Activated naive CD4-positive, alpha-beta T cell treated with anti-CD3 and anti-CD28 coated beads for 36 hours (primary cell): ENCODE measurements at regions not wholly inside any gene's neighbourhood (a gene's known extent, or its start where the extent isn't known, plus 50 kb on each side); places are given as distances from the start of the nearest gene placed in this dataset.

Experiments
- CTCF ChIA-PET: fragments of 350-600 bp; sonication (Branson Sonifier 250); formaldehyde crosslinking; loops from one replicate; lab custom pipeline; 2021; ENCODE audit warnings: antibody characterized with exemption; lab: Charles Lee
- DNase-seq: peaks from one replicate; pipeline ENCODE4 v3.0.0-alpha.2; 2020
- H3K27ac Mint-ChIP-seq: one replicate; pipeline ENCODE4 v1.8.0; 2021; ENCODE audit warnings: mild to moderate bottlenecking, mixed read lengths
- H3K27me3 Mint-ChIP-seq: one replicate; pipeline ENCODE4 v1.8.0; 2021; ENCODE audit warnings: low read depth, mixed read lengths
- H3K36me3 Mint-ChIP-seq: one replicate; pipeline ENCODE4 v1.8.0; 2021; ENCODE audit warnings: low read depth, mixed read lengths
- H3K4me1 Mint-ChIP-seq: one replicate; pipeline ENCODE4 v1.8.0; 2021; ENCODE audit warnings: low read depth, mixed read lengths
- H3K4me3 Mint-ChIP-seq: one replicate; pipeline ENCODE4 v1.8.0; 2021; ENCODE audit warnings: mild to moderate bottlenecking, moderate library complexity, mixed read lengths
- H3K9me3 Mint-ChIP-seq: one replicate; pipeline ENCODE4 v1.8.0; 2021; ENCODE audit warnings: mixed read lengths
- intact Hi-C: fragments of 100-400 bp; cut with micrococcal nuclease; formaldehyde crosslinking; loops from one replicate; pipeline ENCODE4 v1.15.1; 2023

DNA sequence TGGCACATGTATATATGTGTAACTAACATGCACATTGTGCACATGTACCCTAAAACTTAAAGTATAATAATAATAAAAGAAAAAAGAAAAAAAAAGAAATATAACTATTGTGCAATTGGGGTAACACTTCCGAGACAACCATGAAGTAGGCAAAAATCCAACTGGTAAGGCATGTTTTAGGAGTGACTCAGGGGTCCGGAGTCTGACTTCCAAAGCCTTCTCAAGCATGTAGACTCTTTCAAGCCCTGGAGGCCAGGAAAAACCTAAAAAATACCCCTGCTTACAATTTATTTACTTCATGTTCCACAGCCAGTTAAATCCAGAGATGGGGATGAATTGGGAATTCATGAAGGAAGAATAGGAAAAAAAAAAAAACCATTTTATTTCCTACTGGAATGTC lies 161.3 kb upstream of the PHACTR1 start:
- Mint-ChIP-seq H3K27me3 (peaks cover 10% of the 10 kb centered on the region), H3K4me3 (no peak overlapping the region), H3K9me3 (peaks cover 2% of the 10 kb centered on the region), H3K4me1 (no peaks in the 10 kb centered on the region), H3K36me3 (no peaks in the 10 kb centered on the region), H3K27ac (no peak overlapping the region)
- CTCF ChIA-PET: no interaction called here
- no peak for DNase-seq
- intact Hi-C loops: no loop called here

DNA sequence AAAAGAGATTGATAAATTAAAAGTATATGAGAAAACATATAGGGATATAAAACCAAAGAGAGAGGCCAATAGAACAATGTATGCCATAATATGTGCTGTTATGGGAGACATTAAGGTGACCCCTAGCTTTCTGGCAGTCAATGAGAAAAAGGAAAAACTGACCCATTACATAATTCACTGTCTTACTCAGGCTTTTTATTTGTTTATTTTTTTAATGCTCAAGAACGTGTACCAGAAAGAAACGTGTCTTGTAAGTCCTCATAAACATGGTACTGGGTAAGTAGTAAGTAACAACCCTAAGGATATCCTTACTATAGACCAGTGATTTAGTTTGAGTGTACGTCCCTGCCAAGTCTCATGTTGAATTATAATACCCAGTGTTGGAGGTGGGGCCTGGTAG lies 160.8 kb upstream of the PHACTR1 start:
- intact Hi-C loops: no loop called here
- CTCF ChIA-PET: no interaction called here
- H3K27ac Mint-ChIP-seq: no peak overlapping the region
- no peak overlapping the region for H3K4me3 Mint-ChIP-seq
- no peak for DNase-seq
- H3K9me3 Mint-ChIP-seq: peaks cover 2% of the 10 kb centered on the region
- H3K4me1 Mint-ChIP-seq: no peaks in the 10 kb centered on the region
- peaks cover 13% of the 10 kb centered on the region for H3K27me3 Mint-ChIP-seq
- H3K36me3 Mint-ChIP-seq: no peaks in the 10 kb centered on the region

DNA sequence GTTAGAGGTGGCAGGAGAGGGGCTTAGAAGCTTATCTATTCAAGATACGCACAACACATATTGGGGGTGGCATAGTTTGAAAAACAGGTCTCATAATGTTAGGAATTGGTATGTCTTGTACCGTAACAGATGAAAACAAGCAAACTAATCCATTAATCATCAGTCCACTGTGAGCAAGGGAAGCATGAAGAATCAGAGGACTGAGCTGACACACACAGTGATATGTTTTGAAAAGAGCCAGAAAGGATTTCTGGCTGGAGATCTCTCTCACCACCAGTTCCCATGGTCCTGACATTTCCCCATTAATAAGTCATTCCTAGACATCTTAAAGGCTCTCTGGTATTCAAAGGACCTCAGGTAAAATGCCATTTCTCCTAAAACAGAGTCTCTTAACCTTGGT lies 158.8 kb upstream of the PHACTR1 start:
- Mint-ChIP-seq H3K9me3 (peaks cover 6% of the 10 kb centered on the region), H3K36me3 (no peaks in the 10 kb centered on the region), H3K4me3 (no peak overlapping the region), H3K27me3 (peaks cover 11% of the 10 kb centered on the region), H3K4me1 (no peaks in the 10 kb centered on the region), H3K27ac (no peak overlapping the region)
- DNase-seq: no peak
- CTCF ChIA-PET: no interaction called here
- intact Hi-C loops: no loop called here

DNA sequence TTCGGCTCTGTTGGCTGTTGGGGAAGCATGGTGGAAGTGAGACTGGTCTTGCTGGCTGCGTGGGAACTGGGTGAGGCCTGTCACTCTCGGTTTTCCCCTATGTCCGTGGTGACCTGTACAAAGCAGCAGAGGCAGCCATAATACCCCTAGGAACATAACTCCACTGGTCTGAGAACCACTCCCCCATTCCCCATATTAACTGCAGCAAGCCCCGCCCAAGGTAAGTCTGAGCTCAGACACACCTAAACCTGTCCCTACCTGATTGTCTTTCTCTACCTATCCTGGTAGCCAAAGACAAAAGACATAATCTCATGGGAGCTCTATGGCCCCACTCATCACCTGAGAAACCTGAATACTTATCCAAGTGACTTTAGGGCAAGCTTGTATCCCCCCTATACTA lies 156.3 kb upstream of the PHACTR1 start:
- CTCF ChIA-PET: no interaction called here
- no peak overlapping the region for H3K27ac Mint-ChIP-seq
- DNase-seq: no peak
- peaks cover 11% of the 10 kb centered on the region for H3K27me3 Mint-ChIP-seq
- H3K9me3 Mint-ChIP-seq: peaks cover 7% of the 10 kb centered on the region
- no peaks in the 10 kb centered on the region for H3K4me1 Mint-ChIP-seq
- H3K36me3 Mint-ChIP-seq: no peaks in the 10 kb centered on the region
- no peak overlapping the region for H3K4me3 Mint-ChIP-seq
- intact Hi-C loops: no loop called here

DNA sequence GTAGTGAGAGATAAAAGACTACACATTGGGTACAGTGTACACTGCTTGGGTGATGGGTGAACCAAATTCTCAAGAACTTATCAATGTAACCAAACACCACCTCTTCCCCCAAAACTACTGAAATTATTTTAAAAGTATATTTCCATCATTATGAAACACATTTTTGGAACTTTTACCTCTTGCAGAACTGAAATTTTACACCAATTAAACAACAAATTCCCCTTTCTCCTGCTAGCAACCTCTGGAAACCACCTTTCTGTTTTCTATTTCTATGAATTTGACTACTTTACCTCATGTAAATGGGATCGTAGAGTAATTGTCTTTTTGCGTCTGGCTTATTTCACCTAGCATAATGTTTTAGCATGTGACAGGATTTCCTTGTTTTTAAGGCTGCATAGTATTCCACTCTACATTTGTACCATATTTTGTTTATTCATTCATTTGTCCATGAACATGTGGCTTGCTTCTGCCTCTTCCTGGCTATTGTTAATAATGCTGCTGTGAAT lies 149.9 kb upstream of the PHACTR1 start:
- Mint-ChIP-seq H3K9me3 (peaks cover 5% of the 10 kb centered on the region), H3K27me3 (no peaks in the 10 kb centered on the region), H3K4me3 (no peak overlapping the region), H3K4me1 (no peaks in the 10 kb centered on the region), H3K27ac (no peak overlapping the region), H3K36me3 (no peaks in the 10 kb centered on the region)
- intact Hi-C loops: no loop called here
- no peak for DNase-seq
- CTCF ChIA-PET: no interaction called here

DNA sequence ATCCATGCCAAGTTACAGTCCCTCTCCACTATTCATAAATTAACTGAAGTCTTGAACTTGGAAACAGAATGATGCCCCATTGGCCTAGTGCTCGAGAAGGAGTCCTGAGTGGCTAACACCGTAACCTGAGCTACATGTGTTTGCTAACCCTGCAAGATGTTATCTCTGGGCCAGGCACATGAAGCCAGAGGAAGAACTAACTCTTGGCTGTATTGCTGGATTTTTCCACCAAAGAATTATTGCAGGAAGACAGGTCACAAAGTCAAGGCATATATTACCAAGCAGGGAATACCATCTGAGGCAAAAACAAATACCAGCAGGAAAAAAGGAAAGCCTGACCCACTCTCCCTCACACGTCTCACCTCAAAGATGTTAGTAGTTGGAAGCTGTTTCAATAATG lies 148.9 kb upstream of the PHACTR1 start:
- DNase-seq: no peak
- Mint-ChIP-seq H3K9me3 (peaks cover 2% of the 10 kb centered on the region), H3K36me3 (no peaks in the 10 kb centered on the region), H3K27ac (no peak overlapping the region), H3K4me1 (no peaks in the 10 kb centered on the region), H3K4me3 (no peak overlapping the region), H3K27me3 (no peaks in the 10 kb centered on the region)
- CTCF ChIA-PET: no interaction called here
- intact Hi-C loops: no loop called here

DNA sequence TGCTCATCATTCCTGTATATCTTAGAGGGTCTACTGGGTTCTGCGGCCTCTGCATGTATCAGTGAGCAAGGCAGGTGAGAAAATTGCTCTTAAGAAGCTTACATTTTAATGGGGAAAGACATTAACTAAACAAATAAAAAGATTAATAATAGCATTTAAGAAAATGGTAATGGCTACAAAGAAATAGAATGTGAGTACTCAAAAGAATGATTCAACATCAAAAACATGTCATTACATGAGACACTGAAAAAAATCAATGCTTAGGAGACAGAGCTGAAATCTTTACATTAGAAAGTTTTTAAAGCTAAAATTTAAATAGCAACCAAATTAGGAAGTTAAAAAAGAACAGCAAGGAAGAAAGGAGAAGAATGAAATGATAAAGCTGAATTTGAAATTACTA lies 146.9 kb upstream of the PHACTR1 start:
- intact Hi-C loops: no loop called here
- Mint-ChIP-seq H3K36me3 (no peaks in the 10 kb centered on the region), H3K4me1 (no peaks in the 10 kb centered on the region), H3K4me3 (no peak overlapping the region), H3K27ac (no peak overlapping the region), H3K9me3 (no peaks in the 10 kb centered on the region), H3K27me3 (peaks cover 1% of the 10 kb centered on the region)
- DNase-seq: no peak
- CTCF ChIA-PET: interaction anchor here (0.6 kb wide), 1 partner anchor 19 kb away, joined by 3 read pairs; no protein-coding TSS in a partner anchor

DNA sequence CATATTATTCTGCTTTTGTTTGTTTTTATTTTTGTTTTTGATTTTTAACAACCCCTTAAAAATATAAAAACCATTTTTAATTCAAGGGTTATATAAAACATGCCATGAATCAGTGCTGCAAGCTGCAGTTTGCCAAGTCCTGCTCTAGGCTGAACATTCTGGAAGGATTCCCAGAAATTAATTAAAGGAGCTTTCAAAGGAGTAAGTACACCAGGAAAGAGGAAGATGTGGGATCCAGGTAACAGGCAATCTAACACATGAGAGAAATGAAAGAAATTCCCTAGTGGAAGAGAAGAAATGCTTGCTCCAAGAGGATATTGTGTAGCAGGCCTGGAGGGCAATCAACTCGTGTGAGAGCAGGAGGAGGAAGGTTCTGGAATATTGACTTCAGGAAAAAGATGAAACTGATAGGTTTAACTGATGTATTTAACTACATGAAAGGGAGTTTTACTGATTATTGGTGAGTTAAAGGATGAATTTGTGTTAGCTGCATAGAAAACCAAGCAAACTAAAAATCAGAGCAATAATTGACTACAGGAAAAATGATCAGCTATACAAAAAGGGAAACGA lies 146.0 kb upstream of the PHACTR1 start:
- H3K36me3 Mint-ChIP-seq: no peaks in the 10 kb centered on the region
- H3K27ac Mint-ChIP-seq: no peak overlapping the region
- peaks cover 3% of the 10 kb centered on the region for H3K27me3 Mint-ChIP-seq
- DNase-seq: no peak
- CTCF ChIA-PET: no interaction called here
- H3K4me3 Mint-ChIP-seq: no peak overlapping the region
- no peaks in the 10 kb centered on the region for H3K9me3 Mint-ChIP-seq
- intact Hi-C loops: no loop called here
- no peaks in the 10 kb centered on the region for H3K4me1 Mint-ChIP-seq

DNA sequence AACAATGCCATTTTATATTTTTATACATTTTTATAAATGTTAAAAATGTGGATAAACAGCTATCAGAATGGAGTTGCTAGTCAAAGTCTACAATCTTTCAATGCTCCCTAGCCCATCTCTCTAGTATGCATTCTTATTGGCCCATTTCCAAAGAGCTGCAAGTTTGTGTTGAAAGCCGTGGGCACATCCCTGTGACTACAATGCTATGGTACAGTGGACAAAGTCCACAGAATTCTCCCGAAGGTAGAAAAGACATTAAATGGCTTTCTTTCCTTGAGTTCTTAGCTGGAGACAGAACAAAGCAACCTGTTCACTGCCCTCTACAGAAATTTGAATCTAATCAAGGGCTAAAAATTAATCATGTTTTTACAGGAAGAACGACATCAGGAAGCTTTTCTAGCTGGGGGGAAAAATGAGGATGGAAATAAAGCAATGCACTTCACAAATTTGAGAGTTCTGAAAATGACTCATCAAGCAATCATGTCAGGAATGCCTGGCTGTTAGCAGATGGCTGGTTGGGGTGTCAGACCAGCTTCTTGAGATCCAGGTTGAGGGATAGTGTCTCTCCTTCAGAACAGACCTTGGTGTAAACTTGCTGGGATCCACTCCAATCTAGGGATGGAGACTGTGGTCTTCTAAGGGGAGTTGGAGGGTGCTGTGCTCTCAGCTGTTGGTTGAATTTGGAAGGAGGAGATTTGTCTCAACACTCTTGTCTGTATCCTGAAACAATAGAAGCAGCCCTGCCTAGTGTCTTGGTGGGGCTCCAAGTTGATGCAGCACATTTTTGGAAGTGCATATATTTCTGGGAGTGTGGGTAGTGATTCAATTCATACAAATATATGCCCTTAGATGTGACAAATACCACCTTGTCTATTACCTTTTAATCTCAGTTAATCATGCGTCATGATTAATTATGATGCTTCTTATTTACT lies 143.4 kb upstream of the PHACTR1 start:
- H3K36me3 Mint-ChIP-seq: no peaks in the 10 kb centered on the region
- intact Hi-C loops: no loop called here
- DNase-seq: no peak
- H3K27ac Mint-ChIP-seq: no peak overlapping the region
- H3K9me3 Mint-ChIP-seq: no peaks in the 10 kb centered on the region
- H3K27me3 Mint-ChIP-seq: peaks cover 7% of the 10 kb centered on the region
- no peaks in the 10 kb centered on the region for H3K4me1 Mint-ChIP-seq
- no peak overlapping the region for H3K4me3 Mint-ChIP-seq
- CTCF ChIA-PET: no interaction called here

DNA sequence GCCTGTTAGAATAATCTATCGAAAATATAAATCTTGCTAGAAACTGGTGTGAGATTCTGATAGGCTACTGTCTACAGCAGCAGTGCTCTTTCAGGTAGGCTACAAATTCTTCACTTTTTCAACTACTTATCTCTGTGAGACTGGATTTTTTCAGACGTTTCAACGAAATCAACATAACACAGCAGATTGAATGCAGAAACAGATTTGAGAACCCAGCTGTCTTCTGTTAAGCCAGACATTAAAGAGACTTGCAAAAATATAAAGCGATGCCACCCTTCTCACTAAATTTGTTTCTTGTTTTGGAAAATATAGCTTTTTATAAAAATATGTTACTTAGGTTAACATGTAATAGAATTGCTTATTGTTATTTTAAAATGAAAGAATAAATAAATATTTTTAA lies 140.6 kb upstream of the PHACTR1 start:
- intact Hi-C loops: no loop called here
- H3K9me3 Mint-ChIP-seq: no peaks in the 10 kb centered on the region

DNA sequence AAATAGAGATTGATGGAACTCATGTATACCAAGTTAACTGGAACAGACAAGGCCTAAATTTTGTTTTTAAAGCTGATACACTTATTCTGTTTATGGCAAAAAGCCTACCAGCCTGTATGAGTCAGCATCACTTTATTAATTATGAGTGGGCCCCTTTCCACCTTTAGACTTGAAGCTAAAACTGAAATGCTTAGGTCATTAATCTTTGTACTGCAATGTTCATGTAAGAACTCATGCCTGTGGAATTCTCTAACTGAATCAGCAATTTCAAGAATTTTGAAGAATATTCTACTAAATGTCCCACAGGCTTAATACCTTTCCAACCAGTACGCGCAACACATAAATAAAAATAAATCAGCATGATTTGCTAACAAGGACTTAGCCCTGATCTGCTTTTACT lies 140.2 kb upstream of the PHACTR1 start:
- Mint-ChIP-seq H3K36me3 (no peaks in the 10 kb centered on the region), H3K9me3 (no peaks in the 10 kb centered on the region), H3K27me3 (peaks cover 7% of the 10 kb centered on the region), H3K27ac (no peak overlapping the region), H3K4me3 (no peak overlapping the region), H3K4me1 (no peaks in the 10 kb centered on the region)
- no peak for DNase-seq
- CTCF ChIA-PET: interaction anchor here (0.7 kb wide), 1 partner anchor 31 kb away, joined by 3 read pairs; no protein-coding TSS in a partner anchor
- intact Hi-C loops: no loop called here

More for the DNA sequence above, 140.6 kb upstream of the PHACTR1 start:
- CTCF ChIA-PET: interaction anchor here (0.7 kb wide), 1 partner anchor 32 kb away, joined by 3 read pairs; no protein-coding TSS in a partner anchor
- Mint-ChIP-seq H3K36me3 (no peaks in the 10 kb centered on the region), H3K4me3 (no peak overlapping the region), H3K27ac (no peak overlapping the region), H3K4me1 (no peaks in the 10 kb centered on the region), H3K27me3 (peaks cover 7% of the 10 kb centered on the region)
- no peak for DNase-seq

DNA sequence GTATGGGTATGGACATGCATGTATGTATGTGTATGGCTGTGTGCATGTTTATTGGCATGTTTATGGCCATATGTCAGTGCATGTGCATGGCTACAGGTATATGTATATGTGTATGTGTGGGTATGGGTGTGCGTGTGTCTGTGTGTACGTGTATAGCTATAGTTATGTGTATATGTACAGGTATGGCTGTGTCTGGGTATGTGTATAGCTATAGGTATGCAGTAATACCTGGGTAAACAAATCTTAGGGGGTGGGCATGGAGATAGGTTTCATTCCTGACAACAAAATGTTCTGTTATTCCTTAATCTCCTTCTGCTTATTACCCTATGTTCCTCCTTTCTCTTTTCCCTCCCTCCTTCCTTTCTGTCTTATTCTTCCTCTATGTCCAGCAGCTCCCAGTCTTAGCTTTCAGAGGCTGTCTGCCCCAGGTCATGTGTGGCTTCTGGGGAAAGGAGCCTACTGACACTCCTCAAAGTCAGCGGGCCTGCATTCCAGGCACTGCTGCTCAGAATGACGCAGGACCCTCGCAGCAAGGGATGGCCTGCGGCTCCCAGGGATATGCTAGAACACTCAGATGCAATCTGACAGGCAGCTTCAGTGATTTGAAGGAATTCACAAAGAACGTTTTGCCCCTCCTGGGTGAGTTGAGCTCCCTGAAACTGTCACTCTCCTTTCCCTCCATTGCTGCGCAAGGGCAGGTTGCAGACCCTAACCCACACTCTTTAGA lies 139.3 kb upstream of the PHACTR1 start:
- H3K9me3 Mint-ChIP-seq: no peaks in the 10 kb centered on the region
- DNase-seq: no peak
- H3K4me1 Mint-ChIP-seq: no peaks in the 10 kb centered on the region
- intact Hi-C loops: no loop called here
- H3K4me3 Mint-ChIP-seq: no peak overlapping the region
- no peaks in the 10 kb centered on the region for H3K36me3 Mint-ChIP-seq
- CTCF ChIA-PET: interaction anchor here (0.5 kb wide), 1 partner anchor 502 kb away, joined by 3 read pairs; no protein-coding TSS in a partner anchor
- H3K27ac Mint-ChIP-seq: no peak overlapping the region
- peaks cover 7% of the 10 kb centered on the region for H3K27me3 Mint-ChIP-seq
